HG03571 (cell line): ENCODE measurements at regions not wholly inside any gene's neighbourhood (a gene's known extent, or its start where the extent isn't known, plus 50 kb on each side); places are given as distances from the start of the nearest gene placed in this dataset.

Experiments
- ATAC-seq: cut with Tn5 transposase; IDR thresholded peaks from one replicate; pipeline ENCODE4 v1.9.1; 2021; ENCODE audit not compliant: unreplicated experiment

DNA sequence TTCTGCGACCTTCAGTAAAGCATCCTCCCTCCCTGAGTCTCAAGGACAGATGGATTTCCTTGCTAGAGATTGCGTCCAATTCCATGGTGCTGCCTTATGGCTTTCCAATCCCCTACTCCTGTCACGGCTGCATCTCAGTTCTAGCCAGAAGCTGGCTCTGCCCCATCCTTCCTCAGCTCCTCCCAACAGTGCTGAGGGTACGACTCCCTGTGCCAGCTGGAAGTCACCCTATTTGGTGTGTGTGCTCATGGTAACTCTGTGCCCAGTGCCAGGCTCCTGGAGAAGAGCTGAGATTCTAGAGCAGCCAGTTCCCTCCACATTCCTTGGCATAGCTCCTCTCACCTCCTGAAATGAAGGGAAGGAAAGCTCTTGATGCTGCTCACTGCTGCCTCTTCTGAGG is 185.0 kb upstream of the PODXL start:
- no peak for ATAC-seq

GRCh38 chr7:131737746-131738465 is 181.5 kb upstream of the PODXL start:
- no peak for ATAC-seq

GRCh38 chr7:131735101-131735500 is 178.7 kb upstream of the PODXL start:
- no peak for ATAC-seq

DNA sequence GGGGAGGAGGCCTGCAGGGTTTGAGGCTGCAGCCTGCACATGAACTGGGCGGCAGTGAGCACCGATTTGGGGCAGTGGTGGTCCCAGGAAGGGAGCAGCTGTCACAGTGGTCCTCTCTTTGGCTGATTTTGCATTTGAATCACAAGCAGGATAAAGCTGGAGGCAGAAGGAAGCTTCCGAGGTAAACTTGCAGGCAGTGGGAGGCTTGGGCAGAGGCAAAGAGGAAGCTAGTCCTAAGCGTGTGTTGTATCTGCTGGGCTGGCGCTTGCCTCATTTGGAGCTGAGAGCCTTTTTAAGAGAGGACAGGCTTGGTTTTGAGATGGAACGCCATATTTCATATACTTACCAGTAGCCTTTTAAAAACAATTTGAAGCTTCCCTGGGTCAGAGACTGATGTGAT is 177.2 kb upstream of the PODXL start:
- ATAC-seq, result no peak

- no peak for ATAC-seq
Measured at GRCh38 chr7:131727189-131727588, 170.8 kb upstream of the PODXL start.

DNA sequence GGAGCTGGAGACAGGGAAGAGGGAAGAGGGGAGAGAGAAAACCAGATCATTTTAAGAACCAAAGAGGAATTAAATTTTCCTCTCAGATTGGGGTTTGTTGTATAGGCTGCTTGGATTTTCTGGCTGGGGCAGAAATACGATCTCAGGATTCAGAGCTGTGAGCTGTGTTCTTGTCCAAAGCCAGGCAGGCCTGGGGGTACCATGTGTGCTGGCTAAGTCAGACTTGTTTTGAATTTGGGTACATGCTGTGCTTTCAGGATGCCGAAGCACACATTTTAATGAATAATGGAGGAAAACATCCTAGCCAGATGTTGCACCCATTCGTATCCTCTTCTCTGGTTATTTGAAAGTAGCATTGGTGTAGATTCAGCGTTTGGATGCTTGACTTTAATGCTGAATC is 170.3 kb upstream of the PODXL start:
- ATAC-seq, result no peak

- no peak for ATAC-seq
Measured at GRCh38 chr7:131726031-131726430, 169.6 kb upstream of the PODXL start.

GRCh38 chr7:131724776-131725345 is 168.4 kb upstream of the PODXL start:
- ATAC-seq, result no peak

DNA sequence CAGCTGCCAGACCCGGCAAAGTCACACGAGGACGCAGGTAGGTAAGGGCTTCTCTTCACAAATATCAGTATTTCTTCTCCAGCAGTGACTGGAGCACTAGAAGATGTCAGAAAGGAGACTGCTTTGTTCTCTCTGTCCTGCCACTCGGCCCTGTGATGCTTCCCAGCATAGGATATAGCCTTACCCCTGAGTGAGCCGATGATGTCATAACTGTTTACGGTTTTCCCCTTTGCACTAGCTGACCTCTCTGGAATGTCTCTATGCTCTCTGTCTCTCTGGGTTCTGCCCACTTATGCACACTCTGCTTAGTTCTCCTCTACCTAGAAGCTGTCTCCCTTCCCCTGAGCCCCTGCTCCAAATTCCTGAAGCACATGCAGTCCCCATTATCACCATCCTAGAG is 167.5 kb upstream of the PODXL start:
- no peak for ATAC-seq

GRCh38 chr7:131722371-131722770 is 165.9 kb upstream of the PODXL start:
- no peak for ATAC-seq

DNA sequence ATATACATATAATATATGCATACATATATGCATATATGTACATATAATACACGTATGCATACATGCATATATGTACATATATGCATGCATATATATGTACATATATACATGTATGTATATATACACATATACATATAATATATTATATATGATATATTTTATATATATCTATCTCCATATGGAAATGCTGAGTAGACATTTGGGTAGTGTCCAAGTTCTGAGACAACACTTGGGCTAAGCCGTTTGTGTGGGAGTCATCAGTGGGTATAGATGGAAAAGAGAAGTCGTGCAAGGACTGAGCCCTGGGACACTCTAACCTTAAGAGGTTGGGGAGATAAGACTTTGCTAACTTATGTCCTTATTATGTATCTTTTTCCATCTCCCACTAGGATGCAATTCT is 165.2 kb upstream of the PODXL start:
- ATAC-seq, result no peak

DNA sequence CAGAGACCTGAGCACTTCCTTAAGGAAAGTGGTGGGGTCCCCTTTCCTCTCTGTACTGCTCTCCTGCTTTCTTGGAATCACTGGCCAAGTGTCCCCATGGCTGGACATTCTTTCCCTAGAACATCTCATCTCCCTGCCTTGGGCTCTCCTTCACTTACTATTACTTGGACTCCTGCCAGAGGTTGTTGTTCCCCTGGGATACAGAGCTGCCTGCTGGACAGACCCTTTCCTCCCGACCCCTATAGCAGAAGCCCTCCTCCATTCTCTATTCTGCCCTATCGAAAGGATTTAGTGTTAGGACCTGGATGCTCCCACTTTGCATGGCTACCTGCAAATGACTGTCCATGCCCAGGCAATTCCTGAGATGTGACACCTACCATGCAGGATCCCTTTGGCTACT is 164.3 kb upstream of the PODXL start:
- ATAC-seq, result no peak

- no peak for ATAC-seq
Measured at GRCh38 chr7:131717181-131717580, 160.8 kb upstream of the PODXL start.

DNA sequence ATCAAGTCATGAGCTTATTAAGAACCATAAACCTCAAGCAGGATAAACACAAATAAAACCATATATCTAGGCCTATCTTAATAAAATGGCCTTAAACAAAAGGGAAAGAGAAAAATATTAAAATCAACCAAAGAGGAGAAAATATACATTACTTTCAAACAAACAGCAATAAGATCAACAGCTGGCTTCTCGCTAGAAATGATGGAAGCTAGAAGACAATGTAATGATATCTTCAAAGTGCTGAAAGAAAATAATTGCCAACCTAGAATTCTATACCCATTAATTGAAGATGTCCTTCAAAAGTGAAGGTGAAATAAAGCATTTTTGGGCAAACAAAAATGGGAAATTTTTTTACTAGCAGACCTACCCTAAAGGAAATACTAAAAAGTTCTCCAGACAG is 142.9 kb upstream of the PODXL start:
- no peak for ATAC-seq

DNA sequence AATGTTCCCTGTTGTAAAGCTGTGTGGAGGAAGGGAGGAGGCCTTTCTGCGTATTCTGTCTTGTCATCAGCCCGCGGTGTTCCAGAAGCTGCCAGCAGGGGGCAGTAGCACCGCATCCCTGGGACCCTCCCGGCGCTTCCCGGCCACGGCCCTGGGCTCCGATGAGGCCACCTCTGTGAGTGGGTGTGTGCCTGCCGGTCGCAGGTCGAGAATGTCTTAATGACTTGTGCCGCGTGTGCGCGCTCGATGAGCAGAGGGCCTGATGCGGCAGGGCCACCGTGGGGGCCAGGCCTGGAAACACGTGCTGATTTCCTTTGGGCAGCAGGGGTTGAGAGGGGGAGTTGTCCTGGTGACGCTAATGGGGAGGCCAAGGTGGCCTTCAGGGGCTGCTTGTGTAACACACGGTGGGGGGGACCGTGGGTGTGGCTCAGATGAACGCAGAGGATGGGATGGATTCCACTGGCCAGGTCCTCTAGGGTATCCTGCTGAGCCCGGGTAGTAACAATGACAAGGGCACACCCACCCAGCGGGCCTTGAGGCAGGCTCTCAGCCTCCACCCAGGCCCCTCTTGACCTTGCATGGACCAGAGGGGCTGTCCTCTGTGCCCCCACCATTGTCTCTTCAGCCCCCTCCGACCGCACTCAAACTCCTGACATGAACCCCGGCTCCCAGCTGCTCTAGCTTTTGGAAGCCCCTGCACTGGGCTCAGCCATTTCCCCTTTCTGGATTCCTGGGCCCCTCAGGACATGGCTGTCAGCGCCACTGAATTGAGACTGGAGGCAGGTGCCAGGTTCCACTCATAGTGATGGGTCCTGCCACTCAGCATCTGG is 135.9 kb upstream of the PODXL start:
- ATAC-seq, result no peak

GRCh38 chr7:131691454-131692130 is 135.2 kb upstream of the PODXL start:
- no peak for ATAC-seq

DNA sequence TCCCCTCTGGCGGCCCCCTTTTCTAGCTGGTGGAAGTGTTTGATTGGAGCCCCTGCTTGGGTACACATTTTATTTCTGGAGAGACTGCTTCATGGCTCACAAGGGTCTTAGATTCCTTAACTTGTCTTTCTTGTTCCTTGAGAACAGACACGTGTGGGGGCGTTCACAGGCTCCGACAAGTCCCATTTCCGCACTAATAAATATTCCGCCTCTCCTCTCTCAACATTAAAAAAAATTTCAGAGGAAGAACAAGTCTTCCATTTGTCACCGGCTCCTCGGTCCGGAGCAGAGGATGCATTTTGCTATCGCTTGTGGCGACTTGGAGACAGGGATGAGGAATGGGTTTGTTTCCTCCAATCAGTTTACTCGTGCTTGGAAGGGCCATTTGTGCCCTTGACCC is 134.0 kb upstream of the PODXL start:
- ATAC-seq, result no peak

GRCh38 chr7:131689662-131690234 is 133.3 kb upstream of the PODXL start:
- ATAC-seq, result no peak

GRCh38 chr7:131688738-131689661 is 132.6 kb upstream of the PODXL start:
- ATAC-seq, result no peak

DNA sequence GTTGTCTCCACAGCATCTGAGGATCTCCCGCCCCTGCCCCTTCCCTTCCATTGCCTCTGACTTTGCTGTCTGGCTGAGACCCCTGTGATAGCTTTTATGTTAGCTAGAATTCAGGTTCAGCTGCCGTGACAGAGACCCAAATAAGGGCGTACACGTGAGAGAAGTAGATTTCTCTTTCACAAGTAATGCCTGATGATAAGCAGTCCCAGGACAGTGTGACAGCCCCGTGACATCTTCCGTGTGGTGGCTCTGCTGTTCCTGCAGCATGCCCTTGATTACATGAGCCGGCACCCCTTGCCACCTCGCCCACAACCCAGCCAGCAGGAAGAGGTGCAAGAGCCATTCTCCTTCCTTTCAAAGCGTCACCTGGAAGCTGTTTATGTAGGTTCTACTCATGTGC is 130.9 kb upstream of the PODXL start:
- ATAC-seq, result no peak
